ENCODE measurements at regions not wholly inside any gene's neighbourhood (a gene's known extent, or its start where the extent isn't known, plus 50 kb on each side); places are given as distances from the start of the nearest gene placed in this dataset.
A peak's percentile ranks its signal among the peaks of the same experiment; 100 is the strongest.

- no peak for DNase-seq
Measured at GRCh38 chr5:96595300-96596090, 66.7 kb upstream of the CAST start.

- DNase-seq = no peak
Measured at GRCh38 chr5:96597438-96598020, 64.6 kb upstream of the CAST start.

- DNase-seq = no peak
Measured at GRCh38 chr5:96601200-96601599, 61.0 kb upstream of the CAST start.

- peak; percentile 24 for DNase-seq
Measured at GRCh38 chr5:96601715-96602244, 60.4 kb upstream of the CAST start.

- no peak for DNase-seq
Measured at GRCh38 chr5:96602776-96603175, 59.4 kb upstream of the CAST start.

- DNase-seq = no peak
Measured at GRCh38 chr5:96605144-96605837, 56.9 kb upstream of the CAST start.

- no peak for DNase-seq
Measured at GRCh38 chr5:96609369-96609768, 52.8 kb upstream of the CAST start.

- no peak for DNase-seq
Measured at GRCh38 chr5:96610747-96611146, 51.4 kb upstream of the CAST start.

GRCh38 chr5:96611946-96612345 lies 50.2 kb upstream of the CAST start:
- no peak for DNase-seq
